Kidney epithelial cell (primary cell): ENCODE measurements at regions not wholly inside any gene's neighbourhood (a gene's known extent, or its start where the extent isn't known, plus 50 kb on each side); places are given as distances from the start of the nearest gene placed in this dataset.

ENCODE experiments used
- DNase-seq: peaks from one replicate; pipeline ENCODE4 v3.0.0-alpha.2; 2010; ENCODE audit warnings: low read depth
- H3K27me3 ChIP-seq: 2 replicates; pipeline ENCODE4 v1.6.0; 2011; ENCODE audit warnings: low read length; ENCODE audit not compliant: control insufficient read depth, insufficient read depth
- H3K36me3 ChIP-seq: 2 replicates; pipeline ENCODE4 v1.5.1; 2011; ENCODE audit warnings: low read length; ENCODE audit not compliant: control insufficient read depth, insufficient read depth
- H3K4me3 ChIP-seq: 2 replicates; pipeline ENCODE4 v1.5.1; 2011; ENCODE audit warnings: low read depth, mild to moderate bottlenecking, control low read depth, low read length
- CTCF ChIP-seq: IDR thresholded peaks from 2 replicates; pipeline ENCODE4 v1.5.1; 2011; ENCODE audit warnings: mild to moderate bottlenecking, moderate library complexity, low read length, control low read depth, inconsistent platforms; ENCODE audit not compliant: insufficient read depth, poor library complexity, severe bottlenecking

GRCh38 chr1:199449221-199449620 lies 578.3 kb upstream of the NR5A2 start:
- no peaks in the 10 kb centered on the region for H3K36me3 ChIP-seq
- DNase-seq: no peak
- TF ChIP-seq CTCF: no peak
- H3K4me3 ChIP-seq: no peak overlapping the region
- H3K27me3 ChIP-seq: no peaks in the 10 kb centered on the region

GRCh38 chr1:199449681-199450080 lies 577.8 kb upstream of the NR5A2 start:
- no peaks in the 10 kb centered on the region for H3K36me3 ChIP-seq
- no peak overlapping the region for H3K4me3 ChIP-seq
- no peak for DNase-seq
- no peak for TF ChIP-seq CTCF
- no peaks in the 10 kb centered on the region for H3K27me3 ChIP-seq

- no peaks in the 10 kb centered on the region for H3K27me3 ChIP-seq
- H3K36me3 ChIP-seq: no peaks in the 10 kb centered on the region
- no peak for TF ChIP-seq CTCF
- no peak for DNase-seq
- H3K4me3 ChIP-seq: no peak overlapping the region
Measured at GRCh38 chr1:199452627-199453026, 574.9 kb upstream of the NR5A2 start.

GRCh38 chr1:199453723-199454122 lies 573.8 kb upstream of the NR5A2 start:
- TF ChIP-seq CTCF: no peak
- DNase-seq: no peak
- Histone ChIP-seq H3K27me3 (no peaks in the 10 kb centered on the region), H3K4me3 (no peak overlapping the region), H3K36me3 (no peaks in the 10 kb centered on the region)

- Histone ChIP-seq H3K36me3 (no peaks in the 10 kb centered on the region), H3K27me3 (no peaks in the 10 kb centered on the region), H3K4me3 (no peak overlapping the region)
- DNase-seq: no peak
- TF ChIP-seq CTCF: no peak
Measured at GRCh38 chr1:199460933-199461332, 566.6 kb upstream of the NR5A2 start.

- no peaks in the 10 kb centered on the region for H3K27me3 ChIP-seq
- H3K36me3 ChIP-seq: no peaks in the 10 kb centered on the region
- no peak overlapping the region for H3K4me3 ChIP-seq
- peak; percentile 21 for DNase-seq
- TF ChIP-seq CTCF: peak; percentile 35
Measured at GRCh38 chr1:199463521-199464127, 563.9 kb upstream of the NR5A2 start.
